SK-N-SH (cell line): ENCODE measurements at regions not wholly inside any gene's neighbourhood (a gene's known extent, or its start where the extent isn't known, plus 50 kb on each side); places are given as distances from the start of the nearest gene placed in this dataset.

Experiments
- CTCF ChIA-PET: fragments of 300-600, 350-600 bp; formaldehyde crosslinking; extraction: SDS; loops from one replicate; lab custom pipeline; 2021; lab: Yijun Ruan, JAX
- POLR2A ChIA-PET: fragments of 350-600 bp; sonication (Branson Sonifier 250); formaldehyde crosslinking; extraction: SDS; loops from one replicate; lab custom pipeline; 2020; ENCODE audit warnings: antibody characterized with exemption, inconsistent platforms; lab: Yijun Ruan, JAX
- DNase-seq: peaks from one replicate; pipeline ENCODE4 v3.0.0; 2012
- H2AFZ ChIP-seq: fragments of 200-600 bp; sonication (generic); 2 replicates; pipeline ENCODE4 v1.8.1; 2016; ENCODE audit warnings: antibody characterized with exemption, mild to moderate bottlenecking, low read depth
- H3F3A ChIP-seq: fragments of 200-600 bp; sonication (generic); replicated peaks from 2 replicates; pipeline ENCODE3; 2016; ENCODE audit warnings: antibody characterized with exemption, mild to moderate bottlenecking; ENCODE audit not compliant: insufficient read depth
- H3K27ac ChIP-seq, 2 experiments: fragments of 200-500 bp in 1 of 2; fragments of 200-600 bp in 1 of 2; sonication (Bioruptor generic) in 1 of 2; sonication (generic), shearing (Covaris generic) in 1 of 2; 2 replicates each; pipeline versions ENCODE4 v1.5.1 to v1.6.1; 2014 to 2016; ENCODE audit warnings: low read depth in 2 of 2, inconsistent platforms in 1 of 2, low read length in 1 of 2, mild to moderate bottlenecking in 1 of 2, mixed read lengths in 1 of 2
- H3K27me3 ChIP-seq: fragments of 200-600 bp; sonication (generic), shearing (Covaris generic); 2 replicates; pipeline ENCODE4 v1.6.1; 2016; ENCODE audit warnings: mixed run types; ENCODE audit not compliant: insufficient read depth
- H3K36me3 ChIP-seq, 2 experiments: fragments of 200-500 bp in 1 of 2; fragments of 200-600 bp in 1 of 2; sonication (Bioruptor generic) in 1 of 2; sonication (generic) in 1 of 2; replicated peaks in 1 of 2; 2 replicates each; pipeline versions ENCODE3 to v1.5.1; 2014 to 2016; ENCODE audit warnings: low read length in 1 of 2, mild to moderate bottlenecking in 1 of 2; ENCODE audit not compliant: insufficient read depth in 2 of 2, control insufficient read depth in 1 of 2
- H3K4me1 ChIP-seq, 2 experiments: fragments of 200-500 bp in 1 of 2; fragments of 200-600 bp in 1 of 2; sonication (Bioruptor generic) in 1 of 2; sonication (generic), shearing (Covaris generic) in 1 of 2; 2 replicates each; pipeline versions ENCODE4 v1.5.1 to v1.6.1; 2014 to 2016; ENCODE audit warnings: low read depth in 1 of 2, low read length in 1 of 2, mixed run types in 1 of 2; ENCODE audit not compliant: insufficient read depth in 2 of 2, control insufficient read depth in 1 of 2
- H3K4me2 ChIP-seq: fragments of 200-600 bp; sonication (generic), shearing (Covaris generic); 2 replicates; pipeline ENCODE4 v1.6.1; 2017; ENCODE audit warnings: mixed run types
- H3K4me3 ChIP-seq, 2 experiments: fragments of 200-500 bp in 1 of 2; fragments of 200-600 bp in 1 of 2; sonication (Bioruptor generic) in 1 of 2; sonication (generic), shearing (Covaris generic) in 1 of 2; 2 replicates each; pipeline versions ENCODE4 v1.5.1 to v1.8.1; 2014 to 2016; ENCODE audit warnings: low read depth in 2 of 2, inconsistent platforms in 1 of 2, low read length in 1 of 2, mild to moderate bottlenecking in 1 of 2, mixed read lengths in 1 of 2, moderate library complexity in 1 of 2
- H3K79me2 ChIP-seq: fragments of 200-600 bp; sonication (generic); 2 replicates; pipeline ENCODE4 v1.8.1; 2017; ENCODE audit warnings: mild to moderate bottlenecking; ENCODE audit not compliant: insufficient read depth
- H3K9ac ChIP-seq: fragments of 200-600 bp; sonication (generic); 2 replicates; pipeline ENCODE4 v1.6.1; 2017; ENCODE audit warnings: mixed run types
- H3K9me2 ChIP-seq: fragments of 200-600 bp; sonication (generic); 2 replicates; pipeline ENCODE4 v1.6.1; 2017; ENCODE audit warnings: mixed run types
- H3K9me3 ChIP-seq: fragments of 200-600 bp; sonication (generic); 2 replicates; pipeline ENCODE4 v1.6.1; 2017; ENCODE audit warnings: mixed run types, mild to moderate bottlenecking, moderate library complexity
- H4K20me1 ChIP-seq: fragments of 200-600 bp; sonication (generic); 2 replicates; pipeline ENCODE4 v1.6.1; 2017; ENCODE audit warnings: mild to moderate bottlenecking, mixed run types; ENCODE audit not compliant: insufficient read depth
- CHD2 ChIP-seq: fragments of 150-350 bp; IDR thresholded peaks from 2 replicates; pipeline ENCODE4 v1.6.1; 2018; ENCODE audit warnings: low read length; ENCODE audit not compliant: partially characterized antibody
- EZH2phosphoT487 ChIP-seq: fragments of 200-600 bp; sonication (generic); IDR thresholded peaks from 2 replicates; pipeline ENCODE4 v1.6.1; 2017; ENCODE audit warnings: low read depth, mixed run types, mild to moderate bottlenecking, antibody characterized with exemption, moderate library complexity, borderline replicate concordance
- FOSL2 ChIP-seq: IDR thresholded peaks from 2 replicates; pipeline ENCODE4 v1.4.0; 2012; ENCODE audit warnings: low read depth, mild to moderate bottlenecking, moderate library complexity, borderline replicate concordance
- FOXJ3 ChIP-seq: sonication (generic); formaldehyde crosslinking; IDR thresholded peaks from 2 replicates; pipeline ENCODE4 v1.5.1; 2020; ENCODE audit warnings: mild to moderate bottlenecking, missing genetic modification reagents
- FOXM1 ChIP-seq: IDR thresholded peaks from 2 replicates; pipeline ENCODE4 v1.4.0; 2012; ENCODE audit warnings: low read depth, mild to moderate bottlenecking
- GABPA ChIP-seq: IDR thresholded peaks from 2 replicates; pipeline ENCODE4 v1.4.0; 2012; ENCODE audit warnings: low read depth, mild to moderate bottlenecking
- GATA2 ChIP-seq: sonication (generic); formaldehyde crosslinking; IDR thresholded peaks from 2 replicates; pipeline ENCODE4 v1.5.0; 2020; ENCODE audit warnings: mild to moderate bottlenecking, missing genetic modification reagents
- JUND ChIP-seq: IDR thresholded peaks from 2 replicates; pipeline ENCODE4 v1.4.0; 2012
- MEF2A ChIP-seq: IDR thresholded peaks from 2 replicates; pipeline ENCODE4 v1.4.0; 2012; ENCODE audit warnings: low read depth, borderline replicate concordance
- NFIC ChIP-seq: IDR thresholded peaks from 2 replicates; pipeline ENCODE4 v1.4.0; 2012; ENCODE audit warnings: borderline replicate concordance
- NRF1 ChIP-seq: IDR thresholded peaks from 2 replicates; pipeline ENCODE4 v1.6.1; 2012; ENCODE audit warnings: low read depth, mild to moderate bottlenecking, low read length
- POLR2AphosphoS5 ChIP-seq: IDR thresholded peaks from 2 replicates; pipeline ENCODE4 v1.6.1; 2012; ENCODE audit warnings: low read depth, low read length
- RAD21 ChIP-seq: IDR thresholded peaks from 2 replicates; pipeline ENCODE4 v1.6.1; 2012; ENCODE audit warnings: mild to moderate bottlenecking, low read length
- RCOR1 ChIP-seq: fragments of 150-350 bp; IDR thresholded peaks from 2 replicates; pipeline ENCODE4 v1.6.1; 2017; ENCODE audit warnings: antibody characterized with exemption, low read length
- REST ChIP-seq: IDR thresholded peaks from 2 replicates; pipeline ENCODE4 v1.6.1; 2012; ENCODE audit warnings: mild to moderate bottlenecking, low read depth, low read length, moderate library complexity
- RFX5 ChIP-seq: IDR thresholded peaks from 2 replicates; pipeline ENCODE4 v1.6.1; 2012; ENCODE audit warnings: mild to moderate bottlenecking, improper control_type of control experiment, low read length
- RXRA ChIP-seq: IDR thresholded peaks from 2 replicates; pipeline ENCODE4 v1.4.0; 2012; ENCODE audit warnings: low read depth, mild to moderate bottlenecking, borderline replicate concordance
- SIN3A ChIP-seq: IDR thresholded peaks from 2 replicates; pipeline ENCODE4 v1.6.1; 2012; ENCODE audit warnings: low read depth, mild to moderate bottlenecking, low read length, moderate library complexity, borderline replicate concordance
- SMC3 ChIP-seq: IDR thresholded peaks from 2 replicates; pipeline ENCODE4 v1.6.1; 2012; ENCODE audit warnings: low read depth, low read length, improper control_type of control experiment
- TAF1 ChIP-seq: IDR thresholded peaks from 2 replicates; pipeline ENCODE4 v1.6.1; 2012; ENCODE audit warnings: low read depth, mild to moderate bottlenecking, low read length, moderate library complexity, borderline replicate concordance
- TCF12 ChIP-seq: IDR thresholded peaks from 2 replicates; pipeline ENCODE4 v1.4.0; 2012
- YY1 ChIP-seq: IDR thresholded peaks from 2 replicates; pipeline ENCODE4 v1.4.0; 2012; ENCODE audit warnings: low read depth, mild to moderate bottlenecking
- ZBTB33 ChIP-seq: IDR thresholded peaks from 2 replicates; pipeline ENCODE4 v1.4.0; 2012; ENCODE audit warnings: low read depth, borderline replicate concordance
- WGBS: methylation state at CpG from one replicate; pipeline ENCODE4 v1.1.6; 2017; ENCODE audit warnings: low lambda C conversion rate; 5-methylcytosine and 5-hydroxymethylcytosine counted together
- TF ChIP-seq, protein P1 (sequence below): fragments of 150-350 bp; IDR thresholded peaks from 2 replicates; pipeline ENCODE4 v1.6.1; 2016; ENCODE audit warnings: mild to moderate bottlenecking, low read depth, low read length
- TF ChIP-seq, protein P2 (sequence below): fragments of 150-350 bp; IDR thresholded peaks from 2 replicates; pipeline ENCODE4 v1.6.1; 2017; ENCODE audit warnings: antibody characterized with exemption, low read length, low read depth, borderline replicate concordance
- TF ChIP-seq, protein P3 (sequence below): IDR thresholded peaks from 2 replicates; pipeline ENCODE4 v1.4.0; 2012; ENCODE audit warnings: low read depth
- TF ChIP-seq, protein P4 (sequence below): IDR thresholded peaks from 2 replicates; pipeline ENCODE4 v1.4.0; 2012; ENCODE audit warnings: low read depth, borderline replicate concordance

GRCh38 chr1:60223158-60223557 lies 149.6 kb upstream of the C1orf87 start:
- Histone ChIP-seq H3K27ac (peak overlapping the region in 1 of 2 experiments; percentile 94; a peak in 2 of 4 replicates), H3K9ac (no peak overlapping the region), H3K9me3 (no peaks in the 10 kb centered on the region), H3K4me1 (peaks cover 0 to 17% of the 10 kb centered on the region in 2 experiments; a peak in 2 of 4 replicates), H3K4me2 (no peak overlapping the region), H4K20me1 (no peaks in the 10 kb centered on the region), H3K9me2 (no peaks in the 10 kb centered on the region), H2AFZ (no peak overlapping the region), H3K36me3 (no peaks in the 10 kb centered on the region), H3F3A (peaks cover 3% of the 10 kb centered on the region), H3K79me2 (no peaks in the 10 kb centered on the region), H3K27me3 (no peaks in the 10 kb centered on the region), H3K4me3 (no peak overlapping the region)
- ChIA-PET CTCF (interaction anchor here (1.0 to 1.9 kb wide), 2 partner anchors 58 to 247 kb away, joined by 3 to 9 read pairs; no protein-coding TSS in a partner anchor), POLR2A (interaction anchor here (1.1 to 1.2 kb wide), 2 partner anchors 12 to 58 kb away, joined by 3 to 4 read pairs; no protein-coding TSS in a partner anchor)
- WGBS: 45% methylated on average over 5 of the region's 5 CpGs
- no peak for DNase-seq
- no peak for TF ChIP-seq MEF2A
- no peak for TF ChIP-seq ZBTB33
- peak; percentile 56; the same call in 1 of the 2 replicates for TF ChIP-seq GATA2 (CRISPR knock-in tag)
- no peak for TF ChIP-seq NFIC
- no peak for TF ChIP-seq JUND
- no peak for TF ChIP-seq RFX5
- TF ChIP-seq, protein P1, sequence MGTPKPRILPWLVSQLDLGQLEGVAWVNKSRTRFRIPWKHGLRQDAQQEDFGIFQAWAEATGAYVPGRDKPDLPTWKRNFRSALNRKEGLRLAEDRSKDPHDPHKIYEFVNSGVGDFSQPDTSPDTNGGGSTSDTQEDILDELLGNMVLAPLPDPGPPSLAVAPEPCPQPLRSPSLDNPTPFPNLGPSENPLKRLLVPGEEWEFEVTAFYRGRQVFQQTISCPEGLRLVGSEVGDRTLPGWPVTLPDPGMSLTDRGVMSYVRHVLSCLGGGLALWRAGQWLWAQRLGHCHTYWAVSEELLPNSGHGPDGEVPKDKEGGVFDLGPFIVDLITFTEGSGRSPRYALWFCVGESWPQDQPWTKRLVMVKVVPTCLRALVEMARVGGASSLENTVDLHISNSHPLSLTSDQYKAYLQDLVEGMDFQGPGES: no peak
- no peak for TF ChIP-seq REST
- no peak for TF ChIP-seq RXRA
- TF ChIP-seq TCF12: no peak
- TF ChIP-seq RAD21: no peak
- no peak for TF ChIP-seq SIN3A
- TF ChIP-seq, protein P2, sequence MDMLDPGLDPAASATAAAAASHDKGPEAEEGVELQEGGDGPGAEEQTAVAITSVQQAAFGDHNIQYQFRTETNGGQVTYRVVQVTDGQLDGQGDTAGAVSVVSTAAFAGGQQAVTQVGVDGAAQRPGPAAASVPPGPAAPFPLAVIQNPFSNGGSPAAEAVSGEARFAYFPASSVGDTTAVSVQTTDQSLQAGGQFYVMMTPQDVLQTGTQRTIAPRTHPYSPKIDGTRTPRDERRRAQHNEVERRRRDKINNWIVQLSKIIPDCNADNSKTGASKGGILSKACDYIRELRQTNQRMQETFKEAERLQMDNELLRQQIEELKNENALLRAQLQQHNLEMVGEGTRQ: no peak
- no peak for TF ChIP-seq FOXJ3 (CRISPR knock-in tag)
- TF ChIP-seq FOSL2: no peak
- TF ChIP-seq, protein P3, sequence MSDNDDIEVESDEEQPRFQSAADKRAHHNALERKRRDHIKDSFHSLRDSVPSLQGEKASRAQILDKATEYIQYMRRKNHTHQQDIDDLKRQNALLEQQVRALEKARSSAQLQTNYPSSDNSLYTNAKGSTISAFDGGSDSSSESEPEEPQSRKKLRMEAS: no peak
- TF ChIP-seq FOXM1: no peak
- no peak for TF ChIP-seq POLR2AphosphoS5
- no peak for TF ChIP-seq GABPA
- TF ChIP-seq, protein P4, sequence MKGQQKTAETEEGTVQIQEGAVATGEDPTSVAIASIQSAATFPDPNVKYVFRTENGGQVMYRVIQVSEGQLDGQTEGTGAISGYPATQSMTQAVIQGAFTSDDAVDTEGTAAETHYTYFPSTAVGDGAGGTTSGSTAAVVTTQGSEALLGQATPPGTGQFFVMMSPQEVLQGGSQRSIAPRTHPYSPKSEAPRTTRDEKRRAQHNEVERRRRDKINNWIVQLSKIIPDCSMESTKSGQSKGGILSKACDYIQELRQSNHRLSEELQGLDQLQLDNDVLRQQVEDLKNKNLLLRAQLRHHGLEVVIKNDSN: no peak
- TF ChIP-seq CHD2: peak; percentile 73
- peak; percentile 74 for TF ChIP-seq RCOR1
- no peak for TF ChIP-seq TAF1
- no peak for TF ChIP-seq NRF1
- no peak for TF ChIP-seq EZH2phosphoT487
- no peak for TF ChIP-seq YY1
- no peak for TF ChIP-seq SMC3
